ENCODE measurements at regions not wholly inside any gene's neighbourhood (a gene's known extent, or its start where the extent isn't known, plus 50 kb on each side); places are given as distances from the start of the nearest gene placed in this dataset.

GRCh38 chr3:157592769-157593168 is 89.6 kb upstream of the VEPH1 start:
- TF ChIP-seq CTCF (IDR thresholded peaks at IDR 0.05) = no peak
- no peak for TF ChIP-seq POLR2A (IDR thresholded peaks at IDR 0.05)
